Loucy (cell line): ENCODE measurements at regions not wholly inside any gene's neighbourhood (a gene's known extent, or its start where the extent isn't known, plus 50 kb on each side); places are given as distances from the start of the nearest gene placed in this dataset.

Experiments
- H2AFZ ChIP-seq: fragments of 200-600 bp; sonication (generic); 2 replicates; pipeline ENCODE4 v1.6.0; 2016; ENCODE audit warnings: antibody characterized with exemption, mild to moderate bottlenecking, low read length, moderate library complexity
- H3F3A ChIP-seq: fragments of 200-600 bp; 2 replicates; pipeline ENCODE4 v1.6.0; 2016; ENCODE audit warnings: antibody characterized with exemption, low read depth, mild to moderate bottlenecking
- H3K27me3 ChIP-seq: fragments of 200-600 bp; sonication (generic); 2 replicates; pipeline ENCODE4 v1.6.1; 2014; ENCODE audit warnings: low read length, mild to moderate bottlenecking; ENCODE audit not compliant: insufficient read depth, poor library complexity, severe bottlenecking
- H3K36me3 ChIP-seq: fragments of 200-600 bp; sonication (generic); 2 replicates; pipeline ENCODE4 v1.6.1; 2016; ENCODE audit warnings: low read length; ENCODE audit not compliant: insufficient read depth
- H3K4me1 ChIP-seq: fragments of 200-600 bp; sonication (generic); 2 replicates; pipeline ENCODE4 v1.5.1; 2014; ENCODE audit warnings: low read length, mild to moderate bottlenecking; ENCODE audit not compliant: insufficient read depth, poor library complexity, severe bottlenecking
- H3K4me2 ChIP-seq: fragments of 200-600 bp; sonication (generic); 2 replicates; pipeline ENCODE4 v1.6.0; 2014; ENCODE audit warnings: antibody characterized with exemption, low read length, low read depth, mild to moderate bottlenecking; ENCODE audit not compliant: poor library complexity, severe bottlenecking
- H3K4me3 ChIP-seq: fragments of 200-600 bp; sonication (generic); 2 replicates; pipeline ENCODE4 v1.5.1; 2014; ENCODE audit warnings: low read length, mild to moderate bottlenecking, mixed read lengths; ENCODE audit not compliant: poor library complexity, severe bottlenecking
- H3K79me2 ChIP-seq: fragments of 200-600 bp; sonication (generic); 2 replicates; pipeline ENCODE4 v1.6.1; 2014; ENCODE audit warnings: low read length; ENCODE audit not compliant: insufficient read depth
- H3K9ac ChIP-seq: fragments of 200-600 bp; sonication (generic); 2 replicates; pipeline ENCODE4 v1.6.0; 2014; ENCODE audit warnings: mild to moderate bottlenecking, low read depth, low read length, moderate library complexity; ENCODE audit not compliant: poor library complexity, severe bottlenecking
- H3K9me2 ChIP-seq: fragments of 200-600 bp; sonication (generic); replicated peaks from 2 replicates; pipeline ENCODE4 v1.6.1; 2016; ENCODE audit warnings: low read depth, low read length, mixed read lengths
- H3K9me3 ChIP-seq: fragments of 200-600 bp; sonication (generic); 2 replicates; pipeline ENCODE4 v1.6.1; 2014; ENCODE audit warnings: mild to moderate bottlenecking, antibody characterized with exemption, low read length, low read depth; ENCODE audit not compliant: insufficient read depth
- H4K20me1 ChIP-seq: fragments of 200-600 bp; sonication (generic); 2 replicates; pipeline ENCODE4 v1.6.0; 2014; ENCODE audit warnings: antibody characterized with exemption, low read length, mild to moderate bottlenecking; ENCODE audit not compliant: insufficient read depth, poor library complexity, severe bottlenecking
- EZH2phosphoT487 ChIP-seq: fragments of 200-600 bp; IDR thresholded peaks from 2 replicates; pipeline ENCODE4 v1.6.1; 2018; ENCODE audit warnings: antibody characterized with exemption, mild to moderate bottlenecking, moderate library complexity, borderline replicate concordance
- TF ChIP-seq, protein P1 (sequence below): fragments of 200-600 bp; sonication (generic); conservative IDR thresholded peaks from 2 replicates; pipeline ENCODE4 v1.5.1; 2014; ENCODE audit warnings: mild to moderate bottlenecking, antibody characterized with exemption, low read length

DNA sequence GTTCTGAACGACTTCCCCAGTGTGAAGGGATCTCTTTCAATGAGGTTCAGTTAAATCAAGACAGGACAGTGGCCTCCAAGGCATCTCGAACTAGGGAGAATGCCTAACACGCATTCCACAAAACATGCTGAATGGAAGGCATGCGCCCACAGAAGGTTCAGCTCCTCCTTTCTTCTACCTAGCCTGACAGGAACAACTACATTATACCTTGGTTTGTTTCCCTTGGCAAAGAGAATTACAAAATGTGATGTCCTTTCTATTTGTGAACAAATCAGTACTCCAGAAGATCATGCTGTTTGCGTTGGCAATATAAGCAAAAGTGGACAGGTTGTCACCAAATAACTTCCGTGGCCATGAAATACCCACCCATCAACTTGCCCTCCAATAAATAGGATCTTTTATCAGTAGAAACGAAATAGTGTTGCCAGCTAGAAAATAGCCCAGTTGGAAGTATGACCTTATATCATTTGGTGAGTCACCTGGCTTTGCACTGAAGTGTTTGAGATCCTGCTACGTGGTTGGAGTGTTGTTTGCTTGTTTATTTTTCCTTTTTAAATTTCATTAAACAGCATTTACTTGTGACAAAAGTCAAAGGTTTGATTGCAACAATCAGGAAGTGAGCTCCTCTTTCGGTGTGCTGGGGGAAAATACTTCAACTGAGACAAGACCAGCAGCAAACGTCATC lies 117.0 kb upstream of the FAM204A start:
- H3K36me3 ChIP-seq, result no peaks in the 10 kb centered on the region
- H4K20me1 ChIP-seq, result no peaks in the 10 kb centered on the region
- no peak overlapping the region for H3K9ac ChIP-seq
- no peaks in the 10 kb centered on the region for H3K9me2 ChIP-seq
- H2AFZ ChIP-seq, result peak overlapping the region; percentile 93
- no peaks in the 10 kb centered on the region for H3K79me2 ChIP-seq
- no peak for TF ChIP-seq EZH2phosphoT487
- TF ChIP-seq, protein P1, sequence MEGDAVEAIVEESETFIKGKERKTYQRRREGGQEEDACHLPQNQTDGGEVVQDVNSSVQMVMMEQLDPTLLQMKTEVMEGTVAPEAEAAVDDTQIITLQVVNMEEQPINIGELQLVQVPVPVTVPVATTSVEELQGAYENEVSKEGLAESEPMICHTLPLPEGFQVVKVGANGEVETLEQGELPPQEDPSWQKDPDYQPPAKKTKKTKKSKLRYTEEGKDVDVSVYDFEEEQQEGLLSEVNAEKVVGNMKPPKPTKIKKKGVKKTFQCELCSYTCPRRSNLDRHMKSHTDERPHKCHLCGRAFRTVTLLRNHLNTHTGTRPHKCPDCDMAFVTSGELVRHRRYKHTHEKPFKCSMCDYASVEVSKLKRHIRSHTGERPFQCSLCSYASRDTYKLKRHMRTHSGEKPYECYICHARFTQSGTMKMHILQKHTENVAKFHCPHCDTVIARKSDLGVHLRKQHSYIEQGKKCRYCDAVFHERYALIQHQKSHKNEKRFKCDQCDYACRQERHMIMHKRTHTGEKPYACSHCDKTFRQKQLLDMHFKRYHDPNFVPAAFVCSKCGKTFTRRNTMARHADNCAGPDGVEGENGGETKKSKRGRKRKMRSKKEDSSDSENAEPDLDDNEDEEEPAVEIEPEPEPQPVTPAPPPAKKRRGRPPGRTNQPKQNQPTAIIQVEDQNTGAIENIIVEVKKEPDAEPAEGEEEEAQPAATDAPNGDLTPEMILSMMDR, result no peak
- H3K9me3 ChIP-seq, result no peaks in the 10 kb centered on the region
- no peaks in the 10 kb centered on the region for H3K27me3 ChIP-seq
- no peaks in the 10 kb centered on the region for H3F3A ChIP-seq
- peak overlapping the region; percentile 57 for H3K4me3 ChIP-seq
- H3K4me2 ChIP-seq, result peak overlapping the region; percentile 70
- H3K4me1 ChIP-seq, result no peaks in the 10 kb centered on the region

DNA sequence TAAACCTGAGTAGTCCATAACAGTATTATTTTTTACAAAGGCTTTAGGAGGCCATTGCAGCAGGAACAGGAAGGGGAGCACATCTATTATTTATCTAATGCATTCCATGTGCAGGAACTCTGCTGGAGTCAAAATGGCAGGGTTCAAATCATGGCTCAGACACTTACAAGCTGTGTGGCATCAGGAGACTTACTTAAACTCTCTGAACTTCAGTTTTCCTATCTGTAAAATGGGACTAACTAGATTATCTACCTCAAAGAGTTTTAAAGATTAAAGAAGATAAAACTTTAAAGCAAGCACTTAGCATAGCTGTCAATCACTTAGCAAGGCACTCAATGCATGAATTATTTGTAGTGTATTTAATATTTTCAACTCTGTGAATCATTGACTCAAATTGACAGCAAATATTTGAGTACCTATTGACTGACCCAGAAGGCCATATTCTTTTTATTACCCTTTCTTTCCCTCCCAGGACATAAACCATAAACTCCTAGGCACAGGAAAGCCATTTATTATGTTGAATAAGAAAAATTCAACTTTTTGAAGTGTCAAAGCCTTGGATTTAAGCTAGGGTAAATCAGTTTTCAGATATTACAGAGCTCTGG lies 115.8 kb upstream of the FAM204A start:
- Histone ChIP-seq H3K36me3 (no peaks in the 10 kb centered on the region), H3K9me3 (no peaks in the 10 kb centered on the region), H4K20me1 (no peaks in the 10 kb centered on the region), H3K9me2 (no peaks in the 10 kb centered on the region), H3F3A (no peaks in the 10 kb centered on the region), H3K4me3 (no peak overlapping the region), H2AFZ (no peak overlapping the region), H3K4me2 (no peak overlapping the region), H3K4me1 (no peaks in the 10 kb centered on the region), H3K27me3 (no peaks in the 10 kb centered on the region), H3K9ac (no peak overlapping the region), H3K79me2 (no peaks in the 10 kb centered on the region)
- no peak for TF ChIP-seq EZH2phosphoT487
- TF ChIP-seq, protein P1, result no peak

DNA sequence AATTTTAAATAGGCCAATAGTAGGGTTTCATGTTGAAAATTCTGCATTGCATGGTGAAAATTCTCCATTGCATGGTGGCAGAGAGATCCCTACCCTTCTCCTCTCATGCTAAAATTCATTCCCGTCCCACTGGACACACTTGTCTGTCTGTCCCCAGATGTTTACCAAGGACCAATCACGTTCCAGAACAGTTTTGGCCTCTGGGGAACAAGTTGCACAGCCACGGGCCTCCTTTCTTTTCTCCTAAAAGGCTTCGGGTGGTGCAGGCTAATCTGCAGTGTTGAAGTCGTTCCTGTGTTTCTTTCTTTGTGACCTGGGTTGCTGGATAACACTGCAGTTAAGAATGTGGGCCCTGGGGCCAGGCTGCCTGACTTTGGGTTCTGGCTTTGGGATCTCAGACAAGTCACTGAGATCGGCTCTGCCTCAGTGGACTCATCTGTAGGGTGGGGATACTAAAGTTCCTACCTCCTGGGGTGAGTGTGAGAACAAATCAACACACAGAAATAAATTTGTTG lies 113.1 kb upstream of the FAM204A start:
- Histone ChIP-seq H2AFZ (no peak overlapping the region), H3K36me3 (no peaks in the 10 kb centered on the region), H3F3A (no peaks in the 10 kb centered on the region), H4K20me1 (no peaks in the 10 kb centered on the region), H3K4me2 (no peak overlapping the region), H3K9ac (no peak overlapping the region), H3K9me2 (no peaks in the 10 kb centered on the region), H3K9me3 (no peaks in the 10 kb centered on the region), H3K4me1 (no peaks in the 10 kb centered on the region), H3K79me2 (no peaks in the 10 kb centered on the region), H3K27me3 (no peaks in the 10 kb centered on the region), H3K4me3 (no peak overlapping the region)
- TF ChIP-seq EZH2phosphoT487, result no peak
- TF ChIP-seq, protein P1, result no peak
